Epithelial cell of proximal tubule (primary cell): ENCODE measurements at regions not wholly inside any gene's neighbourhood (a gene's known extent, or its start where the extent isn't known, plus 50 kb on each side); places are given as distances from the start of the nearest gene placed in this dataset.

Experiments used
- DNase-seq: peaks from one replicate; pipeline ENCODE4 v3.0.0-alpha.2; 2011; ENCODE audit warnings: low read depth
- H3K4me3 ChIP-seq: 2 replicates; pipeline ENCODE4 v1.5.1; 2011; ENCODE audit warnings: low read depth, mild to moderate bottlenecking, low read length
- TF ChIP-seq, protein P1 (sequence below): conservative IDR thresholded peaks from 2 replicates; pipeline ENCODE4 v1.5.1; 2012; ENCODE audit warnings: low read depth, mild to moderate bottlenecking, low read length

DNA sequence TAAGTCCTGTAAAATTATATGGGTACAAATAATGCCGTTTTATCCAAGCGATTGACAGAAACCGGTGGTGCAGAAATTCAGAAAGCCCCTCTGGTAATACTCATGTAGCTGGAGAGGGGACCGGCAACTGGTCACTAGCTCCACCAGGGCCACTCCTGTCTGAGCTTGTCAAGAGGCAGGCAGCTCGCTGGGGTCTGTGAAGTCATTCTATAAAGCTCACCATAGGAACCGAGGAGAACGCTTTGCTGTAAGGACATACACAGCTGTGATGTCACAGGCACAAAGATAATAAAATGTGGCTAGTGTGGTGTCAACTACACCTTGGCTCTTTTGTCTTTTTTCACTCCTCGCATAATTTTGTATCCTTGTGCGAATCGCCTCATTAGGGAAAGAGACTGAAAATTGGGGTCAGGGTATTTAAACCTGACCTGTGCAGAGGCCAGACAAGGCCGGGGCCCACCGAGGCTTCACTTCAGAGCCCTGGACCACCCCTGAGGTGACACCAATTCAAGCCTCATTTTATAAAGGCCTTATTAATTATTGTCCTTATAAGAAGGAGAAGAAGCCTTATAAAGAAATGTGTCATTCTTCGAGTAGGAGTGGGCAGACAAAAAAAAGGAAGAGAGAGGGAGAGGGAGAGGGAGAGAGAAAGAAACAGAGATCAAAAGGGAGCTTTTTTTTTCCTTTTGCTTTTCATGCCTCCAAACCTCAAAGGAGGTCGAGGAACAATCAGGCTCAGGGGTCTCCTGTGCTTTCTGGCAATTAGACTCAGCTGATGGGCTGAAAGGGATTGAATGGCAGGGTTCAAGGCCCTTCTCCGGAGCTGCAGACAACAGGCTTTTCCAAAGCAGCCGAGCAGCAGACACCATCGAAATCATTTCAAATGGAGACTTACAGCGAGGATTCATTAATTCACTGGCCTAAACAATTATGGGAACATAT lies 813.3 kb upstream of the ARRDC4 start:
- no peak overlapping the region for H3K4me3 ChIP-seq
- TF ChIP-seq, protein P1, sequence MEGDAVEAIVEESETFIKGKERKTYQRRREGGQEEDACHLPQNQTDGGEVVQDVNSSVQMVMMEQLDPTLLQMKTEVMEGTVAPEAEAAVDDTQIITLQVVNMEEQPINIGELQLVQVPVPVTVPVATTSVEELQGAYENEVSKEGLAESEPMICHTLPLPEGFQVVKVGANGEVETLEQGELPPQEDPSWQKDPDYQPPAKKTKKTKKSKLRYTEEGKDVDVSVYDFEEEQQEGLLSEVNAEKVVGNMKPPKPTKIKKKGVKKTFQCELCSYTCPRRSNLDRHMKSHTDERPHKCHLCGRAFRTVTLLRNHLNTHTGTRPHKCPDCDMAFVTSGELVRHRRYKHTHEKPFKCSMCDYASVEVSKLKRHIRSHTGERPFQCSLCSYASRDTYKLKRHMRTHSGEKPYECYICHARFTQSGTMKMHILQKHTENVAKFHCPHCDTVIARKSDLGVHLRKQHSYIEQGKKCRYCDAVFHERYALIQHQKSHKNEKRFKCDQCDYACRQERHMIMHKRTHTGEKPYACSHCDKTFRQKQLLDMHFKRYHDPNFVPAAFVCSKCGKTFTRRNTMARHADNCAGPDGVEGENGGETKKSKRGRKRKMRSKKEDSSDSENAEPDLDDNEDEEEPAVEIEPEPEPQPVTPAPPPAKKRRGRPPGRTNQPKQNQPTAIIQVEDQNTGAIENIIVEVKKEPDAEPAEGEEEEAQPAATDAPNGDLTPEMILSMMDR = no peak
- DNase-seq = no peak

DNA sequence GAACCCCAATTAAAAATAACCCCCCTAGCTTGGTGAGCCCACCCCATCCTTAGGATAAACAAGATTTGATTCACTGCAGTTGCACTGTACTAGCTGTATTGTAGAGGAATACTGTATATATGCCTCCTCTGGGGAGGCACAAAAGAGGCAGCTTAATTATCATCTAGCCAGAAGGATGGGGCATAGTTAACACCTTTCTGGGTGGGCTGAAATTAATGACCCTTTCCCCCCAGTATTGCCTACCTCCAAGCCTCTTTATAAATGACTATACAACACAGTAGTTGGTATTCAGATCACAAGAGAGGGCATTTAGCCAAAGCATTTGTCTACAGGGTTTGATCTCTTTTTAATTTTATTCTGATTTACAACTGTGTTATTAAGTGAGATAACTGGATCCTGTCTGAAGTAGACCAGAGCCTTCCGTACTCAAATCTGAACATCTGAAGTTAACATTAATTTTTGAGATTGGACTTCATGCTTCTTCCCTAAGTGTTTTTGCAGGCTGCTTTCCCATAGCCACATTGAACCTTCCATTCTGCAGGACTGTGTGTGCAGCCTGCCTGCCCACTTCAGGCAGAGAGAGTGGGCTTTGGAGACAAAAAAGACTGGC lies 807.0 kb upstream of the ARRDC4 start:
- DNase-seq = no peak
- TF ChIP-seq, protein P1 = no peak
- no peak overlapping the region for H3K4me3 ChIP-seq

DNA sequence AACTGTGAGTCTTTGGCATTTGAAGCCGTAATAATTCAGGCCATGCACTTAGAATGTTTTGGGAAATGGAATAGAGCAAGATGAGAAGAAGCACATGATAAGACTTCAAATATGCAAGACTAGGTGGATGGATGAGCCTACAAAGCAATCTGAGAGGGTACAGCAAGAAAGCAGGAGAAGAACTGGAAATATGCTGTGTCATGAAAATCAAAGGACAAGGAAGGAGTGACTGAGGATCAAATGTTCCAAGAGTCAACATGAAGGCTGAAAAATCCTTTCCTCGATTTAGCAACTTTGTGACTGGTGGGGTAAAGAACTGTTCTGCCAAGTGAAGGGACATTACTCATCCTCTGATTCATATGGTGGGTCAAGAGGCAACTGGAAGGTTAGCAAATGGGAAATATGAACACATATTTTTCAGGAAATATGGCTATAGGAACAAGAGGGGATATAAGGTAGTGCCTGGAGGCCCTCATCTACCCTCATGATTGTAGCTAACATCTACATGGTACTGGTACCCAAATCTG lies 803.7 kb upstream of the ARRDC4 start:
- TF ChIP-seq, protein P1 = no peak
- DNase-seq = no peak
- H3K4me3 ChIP-seq = no peak overlapping the region

DNA sequence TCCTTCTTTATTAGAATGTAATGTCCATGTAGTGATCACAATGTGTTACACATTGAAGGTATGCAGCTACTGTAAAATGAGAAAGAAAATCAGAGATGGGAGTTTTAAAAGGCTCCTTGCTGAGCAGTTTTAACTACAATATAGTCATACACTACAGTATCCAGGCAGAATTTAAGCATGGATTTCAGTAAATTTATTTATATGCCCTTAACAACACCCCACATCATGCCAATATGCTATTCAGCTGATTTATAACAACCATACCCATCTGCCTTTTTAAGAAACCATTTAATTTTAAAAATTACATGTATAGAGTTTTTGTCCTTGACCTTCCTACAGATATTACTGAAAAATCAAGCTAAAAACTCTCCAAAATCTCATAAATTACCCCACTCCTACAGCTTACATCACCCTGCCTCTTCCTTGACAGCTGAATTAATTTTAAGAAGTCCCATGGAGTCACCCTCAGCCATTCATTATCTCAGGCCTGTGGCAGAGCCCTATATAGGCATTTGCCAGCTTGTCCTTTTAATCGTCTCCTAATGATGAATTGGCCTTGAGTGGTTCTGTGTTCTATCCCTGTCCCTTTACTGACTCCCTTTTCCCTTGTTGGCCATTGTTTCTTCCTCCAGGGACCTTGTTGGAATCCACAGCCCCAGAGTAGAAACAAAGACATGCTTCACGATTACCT lies 797.6 kb upstream of the ARRDC4 start:
- TF ChIP-seq, protein P1 = no peak
- no peak for DNase-seq
- no peak overlapping the region for H3K4me3 ChIP-seq

DNA sequence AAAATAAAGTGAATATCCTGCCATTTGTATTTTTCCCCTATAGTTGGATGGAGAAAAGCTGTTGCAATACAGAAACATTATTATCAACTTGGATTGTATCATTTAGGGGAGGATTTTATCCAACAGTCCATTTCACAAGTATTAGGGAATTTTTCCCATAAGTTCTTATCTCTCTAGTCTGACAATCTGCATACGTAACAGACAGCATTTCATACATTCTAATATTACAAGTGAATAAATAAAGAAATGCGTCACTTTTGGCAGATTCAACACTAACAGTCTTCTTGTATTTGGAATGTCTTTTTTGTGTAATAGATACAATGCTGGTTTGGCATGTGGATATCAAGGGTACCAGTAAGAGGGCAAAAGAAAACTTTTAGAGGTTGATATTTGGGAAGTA lies 795.3 kb upstream of the ARRDC4 start:
- TF ChIP-seq, protein P1 = no peak
- H3K4me3 ChIP-seq = no peak overlapping the region
- no peak for DNase-seq

DNA sequence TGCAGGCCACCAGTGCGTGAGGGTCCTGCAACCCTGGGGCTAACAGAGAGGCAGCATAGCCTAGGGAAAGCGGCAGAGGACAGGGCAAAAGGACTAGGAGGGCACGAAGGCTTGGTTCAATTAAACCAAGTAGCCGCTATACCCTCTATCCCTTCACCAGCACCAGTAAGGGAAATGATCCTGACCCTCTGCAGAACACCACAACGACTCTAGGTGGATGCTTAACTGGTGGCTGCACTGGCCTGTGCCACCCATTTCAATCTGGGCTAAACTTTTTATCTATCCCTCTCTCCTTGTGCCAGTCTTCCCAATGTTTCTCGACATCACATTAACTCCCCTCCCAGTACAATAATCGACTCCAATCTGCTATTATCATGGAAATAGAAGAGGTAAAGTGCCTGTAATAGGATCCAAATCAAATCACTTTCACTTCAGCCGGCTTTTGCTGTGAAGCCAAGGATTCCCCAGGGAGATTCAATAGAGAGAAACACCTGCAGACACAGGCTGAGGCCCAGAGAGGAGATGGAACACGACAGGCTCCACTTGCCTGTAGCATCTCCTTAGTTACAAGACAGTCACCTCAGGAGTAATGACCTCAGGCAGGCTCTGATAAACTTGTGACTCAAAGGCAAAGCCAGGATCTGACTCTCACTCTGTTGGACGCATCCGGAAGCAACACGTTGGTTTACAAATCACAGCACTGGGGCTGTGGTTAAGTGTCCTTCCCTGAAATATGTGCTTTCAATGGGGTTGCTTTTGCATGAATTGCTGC lies 791.6 kb upstream of the ARRDC4 start:
- TF ChIP-seq, protein P1 = no peak
- no peak for DNase-seq
- no peak overlapping the region for H3K4me3 ChIP-seq
